ENCODE measurements at regions not wholly inside any gene's neighbourhood (a gene's known extent, or its start where the extent isn't known, plus 50 kb on each side); places are given as distances from the start of the nearest gene placed in this dataset.

DNA sequence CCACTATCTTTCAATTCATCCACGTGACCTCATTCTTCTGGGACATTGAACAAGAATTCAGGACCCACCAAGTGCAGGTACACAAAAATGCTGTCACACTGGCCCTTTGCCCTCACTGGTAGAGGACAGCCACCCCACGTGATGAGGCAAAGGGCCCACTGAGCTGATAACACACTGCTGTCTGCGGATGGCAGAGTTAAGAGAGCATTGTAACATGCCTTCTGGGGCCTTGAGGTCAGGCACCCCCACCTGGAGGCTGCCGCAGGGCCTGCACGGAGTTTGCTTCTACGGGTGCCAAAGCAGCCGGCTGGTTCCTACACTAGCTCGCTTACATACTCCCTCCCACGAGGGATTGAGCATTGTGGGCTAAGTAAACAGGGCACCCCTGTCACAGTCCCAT, 101.0 kb downstream of the LRIG3 start:
- H3K4me3 ChIP-seq (ENCODE audit: low read depth, low read length) = no peak overlapping the region
- no peak for TF ChIP-seq CTCF (IDR thresholded peaks at IDR 0.05; ENCODE audit: low read depth, low read length)

DNA sequence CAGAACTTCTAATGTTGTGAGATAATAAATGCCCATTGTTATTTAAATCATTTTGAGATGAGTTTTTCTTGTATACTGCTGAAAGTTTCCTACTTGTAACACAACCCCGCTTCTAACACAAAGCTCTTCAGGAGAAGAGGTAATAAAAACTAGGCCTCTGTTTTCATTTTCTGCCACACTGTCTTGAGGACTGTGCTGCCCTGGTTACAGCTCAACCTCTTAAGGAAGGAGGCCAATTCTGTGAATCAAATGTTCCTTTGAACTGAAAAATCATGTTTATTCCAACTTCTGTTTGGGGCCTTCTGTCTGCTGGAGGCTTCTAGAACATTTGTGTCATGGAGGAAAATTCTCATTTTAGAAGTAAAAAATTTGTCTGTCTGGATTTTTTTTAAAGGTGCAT, 100.3 kb downstream of the LRIG3 start:
- no peak overlapping the region for H3K4me3 ChIP-seq (ENCODE audit: low read depth, low read length)

More for the DNA sequence above, 100.3 kb downstream of the LRIG3 start:
- no peak for TF ChIP-seq CTCF (IDR thresholded peaks at IDR 0.05; ENCODE audit: low read depth, low read length)

Measured in WI38 (cell line).